ENCODE measurements at regions not wholly inside any gene's neighbourhood (a gene's known extent, or its start where the extent isn't known, plus 50 kb on each side); places are given as distances from the start of the nearest gene placed in this dataset.
"Not testable (repeated sequence)": the region's sequence is repeated elsewhere in the genome, so short reads cannot be mapped to it uniquely, and the experiment has no call there.

- Histone ChIP-seq H3K9me3 (ENCODE audit: insufficient read depth, low read depth, low read length) (no peaks in the 10 kb centered on the region), H3K36me3 (ENCODE audit: insufficient read depth, low read depth, low read length) (no peaks in the 10 kb centered on the region), H3K4me3 (ENCODE audit: low read length) (no peak overlapping the region), H3K27me3 (ENCODE audit: insufficient read depth, low read length) (no peaks in the 10 kb centered on the region), H3K9ac (ENCODE audit: low read depth, low read length) (no peak overlapping the region), H3K27ac (ENCODE audit: low read length) (no peak overlapping the region), H3K4me1 (ENCODE audit: insufficient read depth, low read length) (no peaks in the 10 kb centered on the region; the same call in 1 of the 2 replicates)
Measured at GRCh38 chr2:185663811-185664210, 74.8 kb upstream of the FSIP2 start.

GRCh38 chr2:185664384-185664783 lies 74.2 kb upstream of the FSIP2 start:
- no peaks in the 10 kb centered on the region for H3K9me3 ChIP-seq (ENCODE audit: insufficient read depth, low read depth, low read length)
- H3K27me3 ChIP-seq (ENCODE audit: insufficient read depth, low read length): no peaks in the 10 kb centered on the region
- no peaks in the 10 kb centered on the region for H3K36me3 ChIP-seq (ENCODE audit: insufficient read depth, low read depth, low read length)
- H3K9ac ChIP-seq (ENCODE audit: low read depth, low read length): no peak overlapping the region
- H3K4me3 ChIP-seq (ENCODE audit: low read length): no peak overlapping the region
- H3K4me1 ChIP-seq (ENCODE audit: insufficient read depth, low read length): no peaks in the 10 kb centered on the region; the same call in 1 of the 2 replicates
- no peak overlapping the region for H3K27ac ChIP-seq (ENCODE audit: low read length)

- Histone ChIP-seq H3K27ac (ENCODE audit: low read length) (no peak overlapping the region), H3K4me3 (ENCODE audit: low read length) (no peak overlapping the region), H3K9ac (ENCODE audit: low read depth, low read length) (no peak overlapping the region), H3K9me3 (ENCODE audit: insufficient read depth, low read depth, low read length) (no peaks in the 10 kb centered on the region), H3K27me3 (ENCODE audit: insufficient read depth, low read length) (no peaks in the 10 kb centered on the region), H3K36me3 (ENCODE audit: insufficient read depth, low read depth, low read length) (no peaks in the 10 kb centered on the region), H3K4me1 (ENCODE audit: insufficient read depth, low read length) (no peaks in the 10 kb centered on the region; the same call in 1 of the 2 replicates)
Measured at GRCh38 chr2:185665251-185665814, 73.3 kb upstream of the FSIP2 start.

- Histone ChIP-seq H3K4me3 (ENCODE audit: low read length) (no peak overlapping the region), H3K9me3 (ENCODE audit: insufficient read depth, low read depth, low read length) (no peaks in the 10 kb centered on the region), H3K4me1 (ENCODE audit: insufficient read depth, low read length) (no peaks in the 10 kb centered on the region; the same call in 1 of the 2 replicates), H3K27ac (ENCODE audit: low read length) (no peak overlapping the region), H3K27me3 (ENCODE audit: insufficient read depth, low read length) (no peaks in the 10 kb centered on the region), H3K36me3 (ENCODE audit: insufficient read depth, low read depth, low read length) (no peaks in the 10 kb centered on the region), H3K9ac (ENCODE audit: low read depth, low read length) (no peak overlapping the region)
Measured at GRCh38 chr2:185667452-185667851, 71.2 kb upstream of the FSIP2 start.

GRCh38 chr2:185668710-185669109 lies 69.9 kb upstream of the FSIP2 start:
- H3K27ac ChIP-seq (ENCODE audit: low read length): no peak overlapping the region
- H3K27me3 ChIP-seq (ENCODE audit: insufficient read depth, low read length): no peaks in the 10 kb centered on the region
- no peaks in the 10 kb centered on the region for H3K36me3 ChIP-seq (ENCODE audit: insufficient read depth, low read depth, low read length)
- no peaks in the 10 kb centered on the region; the same call in 1 of the 2 replicates for H3K4me1 ChIP-seq (ENCODE audit: insufficient read depth, low read length)
- no peak overlapping the region for H3K9ac ChIP-seq (ENCODE audit: low read depth, low read length)
- H3K4me3 ChIP-seq (ENCODE audit: low read length): no peak overlapping the region
- no peaks in the 10 kb centered on the region for H3K9me3 ChIP-seq (ENCODE audit: insufficient read depth, low read depth, low read length)

- H3K27me3 ChIP-seq (ENCODE audit: insufficient read depth, low read length): no peaks in the 10 kb centered on the region
- H3K4me3 ChIP-seq (ENCODE audit: low read length): no peak overlapping the region
- no peaks in the 10 kb centered on the region for H3K9me3 ChIP-seq (ENCODE audit: insufficient read depth, low read depth, low read length)
Measured at GRCh38 chr2:185674232-185674631, 64.4 kb upstream of the FSIP2 start.

GRCh38 chr2:185676316-185676715 lies 62.3 kb upstream of the FSIP2 start:
- Histone ChIP-seq H3K4me3 (ENCODE audit: low read length) (no peak overlapping the region), H3K27me3 (ENCODE audit: insufficient read depth, low read length) (no peaks in the 10 kb centered on the region), H3K9ac (ENCODE audit: low read depth, low read length) (no peak overlapping the region), H3K4me1 (ENCODE audit: insufficient read depth, low read length) (no peaks in the 10 kb centered on the region; the same call in 1 of the 2 replicates), H3K9me3 (ENCODE audit: insufficient read depth, low read depth, low read length) (no peaks in the 10 kb centered on the region), H3K27ac (ENCODE audit: low read length) (no peak overlapping the region), H3K36me3 (ENCODE audit: insufficient read depth, low read depth, low read length) (no peaks in the 10 kb centered on the region)

More at GRCh38 chr2:185674232-185674631, 64.4 kb upstream of the FSIP2 start:
- H3K9ac ChIP-seq (ENCODE audit: low read depth, low read length): no peak overlapping the region
- H3K27ac ChIP-seq (ENCODE audit: low read length): no peak overlapping the region
- no peaks in the 10 kb centered on the region for H3K36me3 ChIP-seq (ENCODE audit: insufficient read depth, low read depth, low read length)
- no peaks in the 10 kb centered on the region; the same call in 1 of the 2 replicates for H3K4me1 ChIP-seq (ENCODE audit: insufficient read depth, low read length)

GRCh38 chr2:185687001-185687400 lies 51.6 kb upstream of the FSIP2 start:
- not testable (repeated sequence) for H3K27ac ChIP-seq (ENCODE audit: low read length); H3K4me1 ChIP-seq (ENCODE audit: insufficient read depth, low read length); H3K4me3 ChIP-seq (ENCODE audit: low read length); H3K9ac ChIP-seq (ENCODE audit: low read depth, low read length); H3K27me3 ChIP-seq (ENCODE audit: insufficient read depth, low read length); H3K36me3 ChIP-seq (ENCODE audit: insufficient read depth, low read depth, low read length); H3K9me3 ChIP-seq (ENCODE audit: insufficient read depth, low read depth, low read length)

- Histone ChIP-seq H3K36me3 (ENCODE audit: insufficient read depth, low read depth, low read length) (no peaks in the 10 kb centered on the region), H3K4me3 (ENCODE audit: low read length) (no peak overlapping the region), H3K9ac (ENCODE audit: low read depth, low read length) (no peak overlapping the region), H3K27ac (ENCODE audit: low read length) (no peak overlapping the region), H3K27me3 (ENCODE audit: insufficient read depth, low read length) (no peaks in the 10 kb centered on the region), H3K9me3 (ENCODE audit: insufficient read depth, low read depth, low read length) (no peaks in the 10 kb centered on the region), H3K4me1 (ENCODE audit: insufficient read depth, low read length) (no peaks in the 10 kb centered on the region)
Measured at GRCh38 chr2:185687967-185688366, 50.6 kb upstream of the FSIP2 start.

All from iPS-20b (cell line).